HepG2 (cell line): ENCODE measurements at regions not wholly inside any gene's neighbourhood (a gene's known extent, or its start where the extent isn't known, plus 50 kb on each side); places are given as distances from the start of the nearest gene placed in this dataset.

Source experiments
- ATF6 ChIP-seq: sonication (generic); formaldehyde crosslinking; conservative IDR thresholded peaks from 2 replicates; pipeline ENCODE4 v1.4.0; 2020; ENCODE audit warnings: missing genetic modification reagents
- BRCA1 ChIP-seq: sonication (generic); formaldehyde crosslinking; IDR thresholded peaks from 2 replicates; pipeline ENCODE4 v1.4.0; 2020; ENCODE audit warnings: missing genetic modification reagents
- CTCF ChIP-seq: sonication (generic); formaldehyde crosslinking; IDR thresholded peaks from 2 replicates; pipeline ENCODE4 v1.5.0; 2020; ENCODE audit warnings: mild to moderate bottlenecking, missing genetic modification reagents, moderate library complexity
- EZH2 ChIP-seq: conservative IDR thresholded peaks from 2 replicates; pipeline ENCODE4 v1.6.1; 2012; ENCODE audit warnings: mild to moderate bottlenecking, low read depth, low read length, moderate library complexity
- MTA3 ChIP-seq: sonication (generic); formaldehyde crosslinking; IDR thresholded peaks from 2 replicates; pipeline ENCODE4 v1.4.0; 2020; ENCODE audit warnings: missing genetic modification reagents
- NR2F1 ChIP-seq, 2 experiments: fragments of 450-650 bp in 1 of 2; formaldehyde crosslinking in 1 of 2; IDR thresholded peaks; 2 replicates each; pipeline versions ENCODE4 v1.5.0 to v1.6.1; 2016 to 2020; ENCODE audit warnings: mild to moderate bottlenecking in 1 of 2, missing compliant biosample characterization in 1 of 2, missing genetic modification reagents in 1 of 2, moderate library complexity in 1 of 2
- SMC3 ChIP-seq: IDR thresholded peaks from 2 replicates; pipeline ENCODE4 v1.6.1; 2011; ENCODE audit warnings: low read length, improper control_type of control experiment
- TAF1 ChIP-seq: sonication (generic); formaldehyde crosslinking; IDR thresholded peaks from 2 replicates; pipeline ENCODE4 v1.4.0; 2020; ENCODE audit warnings: missing genetic modification reagents
- ZNF253 ChIP-seq: sonication (generic); formaldehyde crosslinking; IDR thresholded peaks from 2 replicates; pipeline ENCODE4 v1.8.0; 2022; ENCODE audit warnings: mild to moderate bottlenecking, missing genetic modification reagents, borderline replicate concordance

GRCh38 chr12:58566599-58566998 is 353.7 kb downstream of the LRIG3 start:
- TF ChIP-seq TAF1 (no peak), BRCA1 (no peak), CTCF (CRISPR knock-in tag) (no peak), ZNF253 (CRISPR knock-in tag) (no peak), SMC3 (no peak), NR2F1 (CRISPR knock-in tag; IDR thresholded peaks at IDR 0.05) (no peak), ATF6 (CRISPR knock-in tag) (no peak), MTA3 (CRISPR knock-in tag) (no peak), EZH2 (no peak)
